ENCODE measurements at regions not wholly inside any gene's neighbourhood (a gene's known extent, or its start where the extent isn't known, plus 50 kb on each side); places are given as distances from the start of the nearest gene placed in this dataset.

- TF ChIP-seq POLR2A (IDR thresholded peaks at IDR 0.05; ENCODE audit: low read depth): no peak
- TF ChIP-seq CTCF (IDR thresholded peaks at IDR 0.05): no peak
- TF ChIP-seq EP300 (IDR thresholded peaks at IDR 0.05): no peak
Measured at GRCh38 chr5:125301711-125302110, 555.3 kb upstream of the ZNF608 start.

All from esophagus muscularis mucosa (tissue), 4 donors.